ENCODE measurements at regions not wholly inside any gene's neighbourhood (a gene's known extent, or its start where the extent isn't known, plus 50 kb on each side); places are given as distances from the start of the nearest gene placed in this dataset.
A peak's percentile ranks its signal among the peaks of the same experiment; 100 is the strongest.

DNA sequence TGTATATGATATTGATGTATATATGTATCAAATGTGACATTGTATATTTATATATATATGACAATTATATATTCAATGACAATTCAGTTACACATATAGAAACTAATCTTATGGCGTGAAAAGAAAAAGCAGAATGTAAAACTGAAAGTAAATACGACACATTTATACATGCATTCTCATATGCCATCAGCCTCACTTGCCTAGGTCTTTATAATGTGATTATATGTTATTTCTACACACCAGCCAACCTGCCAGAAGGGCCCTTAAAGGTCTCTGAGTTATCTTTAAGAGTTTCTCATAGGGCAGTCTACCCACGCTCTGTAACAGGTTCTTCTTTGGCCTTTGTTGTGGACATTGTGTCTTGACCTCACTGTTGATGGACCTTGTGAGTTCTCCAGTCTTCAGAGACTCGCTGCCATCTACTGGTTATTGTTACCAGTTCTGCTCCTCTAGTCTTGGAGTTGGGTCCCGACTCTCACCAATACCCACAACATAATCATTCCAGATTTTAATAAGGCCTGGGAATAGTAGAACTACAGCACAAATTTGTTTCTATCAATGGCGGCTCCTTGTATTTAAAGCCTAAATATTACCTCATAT is 371.5 kb upstream of the GOLIM4 start:
- peak; percentile 6 for DNase-seq (ENCODE audit: low read depth)

- no peak for DNase-seq (ENCODE audit: low read depth)
Observed at GRCh38 chr3:168461793-168462192, 366.1 kb upstream of the GOLIM4 start.

DNA sequence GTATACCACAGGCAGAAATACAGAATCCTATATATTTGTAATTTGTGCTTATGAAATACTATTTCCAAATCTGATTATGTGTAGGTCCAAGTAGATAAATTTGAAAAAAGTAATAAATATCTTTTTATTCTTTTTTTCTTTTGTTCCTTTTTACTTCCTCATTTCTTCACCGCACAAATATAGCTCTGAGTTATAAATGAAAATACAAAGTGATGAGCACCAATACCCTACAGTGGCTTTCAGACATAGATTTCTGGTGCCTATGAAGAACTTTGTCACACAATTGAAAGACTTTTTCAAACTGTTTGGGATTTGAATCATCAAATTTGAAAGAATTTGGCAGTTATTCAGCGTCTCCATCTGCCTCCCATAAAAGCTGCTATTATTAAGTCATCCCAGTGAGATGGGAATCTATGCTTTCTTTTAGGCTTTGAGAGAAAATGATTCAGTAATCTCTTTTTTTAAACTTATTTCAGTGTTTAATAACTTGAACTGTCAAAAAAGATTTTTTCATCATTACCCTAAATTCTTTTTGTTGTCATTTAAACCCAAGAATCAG is 363.6 kb upstream of the GOLIM4 start:
- DNase-seq (ENCODE audit: low read depth), result no peak

- no peak for DNase-seq (ENCODE audit: low read depth)
Observed at GRCh38 chr3:168457954-168458539, 362.3 kb upstream of the GOLIM4 start.

DNA sequence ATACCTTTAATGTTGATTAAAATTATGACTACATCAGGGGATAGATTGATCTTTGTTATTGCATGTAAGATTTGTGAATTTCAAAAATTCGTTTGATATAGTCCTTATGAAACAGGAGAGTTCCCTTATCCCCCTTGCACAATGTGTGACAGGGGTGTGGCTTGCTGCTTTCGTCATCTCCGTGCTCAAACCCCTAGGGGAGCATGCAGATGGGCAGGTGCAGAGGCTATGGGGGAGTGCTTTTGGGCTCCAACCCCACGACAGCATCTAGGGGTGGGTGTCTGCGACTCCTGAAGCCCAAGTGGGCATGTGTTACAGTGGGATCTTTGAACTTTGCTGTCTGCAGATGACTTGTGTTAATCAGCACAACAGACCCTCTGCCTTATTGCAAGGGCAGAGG is 360.1 kb upstream of the GOLIM4 start:
- DNase-seq (ENCODE audit: low read depth), result no peak

DNA sequence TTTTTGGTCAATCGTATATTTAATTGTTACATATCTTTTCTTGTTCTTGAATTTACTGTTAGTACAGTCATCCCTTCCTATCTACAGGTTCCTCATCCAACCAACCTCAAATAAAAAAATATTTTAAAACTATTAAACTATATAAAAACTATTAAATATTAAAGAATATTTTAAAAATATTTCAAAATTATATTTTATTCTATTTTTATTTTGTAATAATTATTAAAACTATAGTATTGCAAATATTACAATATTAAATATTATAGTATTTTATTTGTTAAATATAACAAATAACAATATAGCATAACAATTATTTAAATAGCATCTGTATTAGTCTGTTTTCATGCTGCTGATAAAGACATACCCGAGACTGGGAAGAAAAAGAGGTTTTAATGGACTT is 357.9 kb upstream of the GOLIM4 start:
- DNase-seq (ENCODE audit: low read depth), result no peak

GRCh38 chr3:168443965-168444364 is 348.2 kb upstream of the GOLIM4 start:
- DNase-seq (ENCODE audit: low read depth), result no peak

DNA sequence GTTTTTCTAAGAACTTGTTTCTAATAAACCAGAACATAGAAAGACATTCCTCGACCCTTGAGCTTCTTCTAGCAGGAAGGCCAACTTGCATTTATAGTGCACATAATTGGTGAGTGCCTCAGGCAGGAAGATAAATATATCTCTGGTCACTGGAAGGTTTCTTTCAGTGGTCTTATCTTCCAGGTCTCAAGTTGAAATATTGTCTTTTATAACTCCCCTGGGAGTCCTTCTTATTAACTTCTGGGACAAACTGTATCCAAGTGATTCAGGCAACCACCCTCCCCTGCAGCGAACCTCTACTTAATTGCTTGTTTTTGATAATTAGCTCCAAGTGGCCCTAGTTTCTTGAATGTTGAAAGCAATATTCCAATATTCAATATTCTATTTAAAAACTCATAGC is 346.8 kb upstream of the GOLIM4 start:
- no peak for DNase-seq (ENCODE audit: low read depth)

GRCh38 chr3:168436245-168436724 is 340.6 kb upstream of the GOLIM4 start:
- DNase-seq (ENCODE audit: low read depth), result no peak

- no peak for DNase-seq (ENCODE audit: low read depth)
Observed at GRCh38 chr3:168431491-168431890, 335.8 kb upstream of the GOLIM4 start.

- DNase-seq (ENCODE audit: low read depth), result no peak
Observed at GRCh38 chr3:168427835-168428475, 332.2 kb upstream of the GOLIM4 start.

DNA sequence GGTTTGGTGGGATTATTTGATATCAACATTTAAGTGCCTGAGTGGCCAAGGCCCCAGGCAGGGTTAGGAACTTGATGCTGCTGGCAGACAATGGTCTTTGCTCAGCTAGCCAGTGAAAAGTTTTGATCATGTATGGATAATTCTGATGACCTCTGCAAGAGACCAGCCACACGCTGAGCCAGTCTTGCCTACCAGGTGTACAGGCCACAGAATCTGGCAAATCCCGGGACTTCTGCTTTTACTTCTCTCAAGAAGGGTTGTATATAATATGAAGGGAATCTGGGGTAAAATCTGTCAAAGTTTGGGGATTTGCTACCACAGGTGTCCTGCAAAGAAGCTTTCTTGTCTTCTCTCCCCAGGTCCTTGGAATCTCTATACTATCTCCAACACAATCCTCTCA is 331.4 kb upstream of the GOLIM4 start:
- no peak for DNase-seq (ENCODE audit: low read depth)

DNA sequence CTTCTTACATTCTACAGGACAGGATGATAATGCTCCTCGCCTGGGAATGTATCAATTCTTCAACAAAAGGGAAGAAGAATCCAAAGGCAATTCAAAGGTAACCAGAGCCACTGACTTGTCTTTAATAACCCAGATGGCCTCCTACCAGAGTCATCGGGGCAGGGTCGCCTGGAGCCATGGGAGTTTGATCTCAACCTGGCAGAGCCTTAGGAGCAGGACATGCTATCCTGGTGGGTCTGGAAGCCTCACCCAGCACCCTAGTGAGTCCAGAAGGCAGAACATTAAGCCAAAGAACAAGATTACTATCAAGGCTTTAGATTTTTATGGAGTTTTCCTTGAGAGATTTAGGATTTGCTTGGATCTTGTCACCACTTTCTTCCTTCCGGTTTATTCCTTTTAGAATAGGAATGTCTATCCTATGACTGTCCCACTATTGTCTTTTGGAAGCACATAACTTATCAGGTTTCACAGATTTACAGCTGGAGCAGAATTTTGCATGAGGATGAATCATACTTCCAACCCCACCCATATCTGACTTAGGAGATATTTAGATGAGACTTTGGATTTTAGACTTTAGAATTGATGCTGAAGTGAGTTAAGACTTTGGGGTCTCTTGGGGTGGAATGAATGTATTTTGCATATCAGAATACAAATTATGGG is 330.3 kb upstream of the GOLIM4 start:
- peak; percentile 1 for DNase-seq (ENCODE audit: low read depth)

DNA sequence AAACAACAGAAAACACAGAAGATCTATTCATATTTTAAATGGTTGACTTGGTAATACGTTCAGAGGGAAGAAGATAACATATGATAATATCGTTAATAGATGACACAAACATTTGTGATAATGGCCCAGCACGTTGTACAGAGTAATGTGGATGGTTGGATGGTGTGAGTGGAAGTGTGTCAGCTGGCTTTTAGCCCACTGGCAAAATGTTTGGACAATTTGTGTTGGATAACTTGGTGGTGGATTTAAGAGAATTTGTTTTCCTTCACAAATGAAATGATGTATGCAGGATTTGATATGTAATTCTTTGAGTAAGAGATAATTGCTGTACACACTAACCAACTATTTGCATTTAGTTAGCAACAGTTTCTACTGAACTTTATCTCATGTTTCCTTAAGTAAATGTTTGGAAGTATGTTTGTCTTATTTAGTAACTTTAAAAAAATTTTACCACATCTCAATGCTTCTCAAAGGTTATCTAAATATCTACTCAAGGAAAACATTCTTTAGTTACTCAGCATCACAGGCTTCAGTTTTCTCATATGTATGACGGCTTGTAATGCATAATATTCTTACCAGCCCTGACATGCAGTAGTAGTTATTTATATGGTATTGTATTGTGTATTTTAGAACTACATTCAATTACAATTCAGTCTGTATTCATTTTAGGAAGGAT is 328.5 kb upstream of the GOLIM4 start:
- DNase-seq (ENCODE audit: low read depth), result no peak

GRCh38 chr3:168422843-168423242 is 327.1 kb upstream of the GOLIM4 start:
- DNase-seq (ENCODE audit: low read depth), result no peak

GRCh38 chr3:168419091-168419490 is 323.4 kb upstream of the GOLIM4 start:
- DNase-seq (ENCODE audit: low read depth), result no peak

- no peak for DNase-seq (ENCODE audit: low read depth)
Observed at GRCh38 chr3:168417016-168417415, 321.3 kb upstream of the GOLIM4 start.

DNA sequence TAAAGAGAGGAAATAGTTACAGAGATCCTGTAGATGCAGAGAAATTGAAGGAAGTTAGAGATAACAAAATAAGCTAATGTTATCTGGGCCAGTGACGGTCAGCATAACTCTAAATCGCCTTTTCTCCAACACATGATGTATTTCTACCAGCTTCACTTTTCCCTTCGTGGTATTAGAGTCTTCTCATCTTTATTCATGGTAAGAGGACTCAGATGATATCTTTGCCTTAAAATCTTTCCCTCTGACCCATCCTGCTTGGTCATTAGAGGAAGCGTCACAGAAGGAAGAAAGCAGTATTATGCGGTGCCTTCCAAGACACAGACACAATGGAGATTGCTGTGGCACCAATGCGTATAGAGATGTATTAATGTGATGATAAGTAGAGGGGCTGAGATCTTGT is 320.7 kb upstream of the GOLIM4 start:
- DNase-seq (ENCODE audit: low read depth), result no peak

DNA sequence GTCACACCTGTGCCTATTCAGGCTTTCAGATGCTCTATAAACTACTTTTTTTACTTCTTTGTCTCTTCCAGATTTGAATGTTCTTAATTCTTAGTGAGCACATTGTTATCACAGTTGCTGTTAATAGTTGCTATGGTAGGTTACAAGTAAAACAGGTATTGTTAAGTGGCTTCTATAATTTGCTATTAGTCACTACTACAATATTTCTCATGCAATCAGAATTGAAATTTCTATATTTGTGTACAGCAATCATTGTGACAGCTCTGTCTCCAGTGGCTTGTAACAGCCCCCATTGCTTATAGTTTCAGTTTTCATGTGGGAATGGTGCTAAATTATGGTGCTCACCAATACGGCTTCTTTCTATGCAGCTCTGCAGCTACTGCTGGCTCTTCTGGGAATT is 318.4 kb upstream of the GOLIM4 start:
- DNase-seq (ENCODE audit: low read depth), result no peak

- DNase-seq (ENCODE audit: low read depth), result no peak
Observed at GRCh38 chr3:168407381-168407780, 311.7 kb upstream of the GOLIM4 start.

GRCh38 chr3:168405288-168405687 is 309.6 kb upstream of the GOLIM4 start:
- DNase-seq (ENCODE audit: low read depth), result no peak
